MCF 10A (cell line): ENCODE measurements at regions not wholly inside any gene's neighbourhood (a gene's known extent, or its start where the extent isn't known, plus 50 kb on each side); places are given as distances from the start of the nearest gene placed in this dataset.

Experiments used
- BruUV-seq: library from RNA; stranded (reverse); fragments of 400-500 nt; replicated peaks from 2 replicates; lab custom pipeline; 2021; lab: Mats Ljungman, UMichigan
- CTCF ChIA-PET: fragments of 300-600 bp; sonication (Branson Sonifier 250); formaldehyde crosslinking; extraction: SDS; loops from one replicate; lab custom pipeline; 2021; ENCODE audit warnings: antibody characterized with exemption, inconsistent platforms; lab: Yijun Ruan, JAX
- POLR2A ChIA-PET: fragments of 300-600, 350-650 bp; sonication (Branson Sonifier 250); formaldehyde crosslinking; extraction: SDS; loops from one replicate; lab custom pipeline; 2020; ENCODE audit warnings: antibody characterized with exemption, inconsistent platforms; lab: Yijun Ruan, JAX
- DNase-seq: peaks from one replicate; pipeline ENCODE4 v3.0.0-alpha.2; 2018; ENCODE audit not compliant: unreplicated experiment
- H3K27ac Mint-ChIP-seq: one replicate; pipeline ENCODE4 v1.8.0; 2022; ENCODE audit warnings: mild to moderate bottlenecking, low read depth, mixed read lengths; ENCODE audit not compliant: unreplicated experiment
- H3K27me3 Mint-ChIP-seq: one replicate; pipeline ENCODE4 v1.8.0; 2022; ENCODE audit warnings: mixed read lengths; ENCODE audit not compliant: insufficient read depth, unreplicated experiment
- H3K36me3 Mint-ChIP-seq: one replicate; pipeline ENCODE4 v1.8.0; 2022; ENCODE audit warnings: mild to moderate bottlenecking, moderate library complexity, mixed read lengths; ENCODE audit not compliant: insufficient read depth, unreplicated experiment
- H3K4me1 Mint-ChIP-seq: one replicate; pipeline ENCODE4 v1.8.0; 2022; ENCODE audit warnings: mixed read lengths; ENCODE audit not compliant: insufficient read depth, unreplicated experiment
- H3K4me3 Mint-ChIP-seq: one replicate; pipeline ENCODE4 v1.8.0; 2022; ENCODE audit warnings: mild to moderate bottlenecking, moderate library complexity, mixed read lengths; ENCODE audit not compliant: unreplicated experiment
- H3K9me3 Mint-ChIP-seq: one replicate; pipeline ENCODE4 v1.8.0; 2022; ENCODE audit warnings: mixed read lengths; ENCODE audit not compliant: unreplicated experiment
- intact Hi-C: fragments of 100-400 bp; cut with micrococcal nuclease; formaldehyde crosslinking; loops from 2 replicates; pipeline ENCODE4 v1.14.1; 2022
- TF ChIP-seq, protein P1 (sequence below): fragments of 200-600 bp; IDR thresholded peaks from one replicate; pipeline ENCODE4 v1.8.0; 2022; ENCODE audit warnings: antibody characterized with exemption, mild to moderate bottlenecking; ENCODE audit not compliant: unreplicated experiment

DNA sequence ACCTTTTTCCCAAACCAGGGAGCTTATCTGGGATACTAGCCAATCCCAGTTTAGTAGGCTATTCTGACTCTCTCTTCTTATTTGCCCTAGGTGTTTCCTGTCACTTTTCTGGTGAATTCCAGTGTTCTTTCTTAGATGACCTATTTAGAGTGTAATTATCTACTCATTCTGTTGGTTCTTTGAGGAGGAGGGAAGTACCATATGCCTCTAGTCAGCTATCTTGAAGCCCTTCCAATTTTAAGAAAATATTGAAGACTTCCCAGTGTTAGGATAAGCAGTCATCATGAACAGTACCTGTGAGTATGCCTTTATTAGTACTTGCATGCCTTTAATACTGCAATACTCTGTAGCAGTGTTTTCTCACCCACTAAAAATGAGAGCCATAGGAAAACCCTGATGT, 724.3 kb upstream of the SLITRK1 start:
- no peak overlapping the region for H3K4me3 Mint-ChIP-seq
- ChIA-PET POLR2A (no interaction called here), CTCF (no interaction called here)
- no peaks in the 10 kb centered on the region for H3K27me3 Mint-ChIP-seq
- TF ChIP-seq, protein P1, sequence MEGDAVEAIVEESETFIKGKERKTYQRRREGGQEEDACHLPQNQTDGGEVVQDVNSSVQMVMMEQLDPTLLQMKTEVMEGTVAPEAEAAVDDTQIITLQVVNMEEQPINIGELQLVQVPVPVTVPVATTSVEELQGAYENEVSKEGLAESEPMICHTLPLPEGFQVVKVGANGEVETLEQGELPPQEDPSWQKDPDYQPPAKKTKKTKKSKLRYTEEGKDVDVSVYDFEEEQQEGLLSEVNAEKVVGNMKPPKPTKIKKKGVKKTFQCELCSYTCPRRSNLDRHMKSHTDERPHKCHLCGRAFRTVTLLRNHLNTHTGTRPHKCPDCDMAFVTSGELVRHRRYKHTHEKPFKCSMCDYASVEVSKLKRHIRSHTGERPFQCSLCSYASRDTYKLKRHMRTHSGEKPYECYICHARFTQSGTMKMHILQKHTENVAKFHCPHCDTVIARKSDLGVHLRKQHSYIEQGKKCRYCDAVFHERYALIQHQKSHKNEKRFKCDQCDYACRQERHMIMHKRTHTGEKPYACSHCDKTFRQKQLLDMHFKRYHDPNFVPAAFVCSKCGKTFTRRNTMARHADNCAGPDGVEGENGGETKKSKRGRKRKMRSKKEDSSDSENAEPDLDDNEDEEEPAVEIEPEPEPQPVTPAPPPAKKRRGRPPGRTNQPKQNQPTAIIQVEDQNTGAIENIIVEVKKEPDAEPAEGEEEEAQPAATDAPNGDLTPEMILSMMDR = no peak
- peaks cover 5% of the 10 kb centered on the region for H3K36me3 Mint-ChIP-seq
- no peak overlapping the region for H3K27ac Mint-ChIP-seq
- BruUV-seq = no TSS peak
- DNase-seq = no peak
- intact Hi-C loops = no loop called here
- H3K9me3 Mint-ChIP-seq = no peaks in the 10 kb centered on the region
- H3K4me1 Mint-ChIP-seq = peaks cover 21% of the 10 kb centered on the region

DNA sequence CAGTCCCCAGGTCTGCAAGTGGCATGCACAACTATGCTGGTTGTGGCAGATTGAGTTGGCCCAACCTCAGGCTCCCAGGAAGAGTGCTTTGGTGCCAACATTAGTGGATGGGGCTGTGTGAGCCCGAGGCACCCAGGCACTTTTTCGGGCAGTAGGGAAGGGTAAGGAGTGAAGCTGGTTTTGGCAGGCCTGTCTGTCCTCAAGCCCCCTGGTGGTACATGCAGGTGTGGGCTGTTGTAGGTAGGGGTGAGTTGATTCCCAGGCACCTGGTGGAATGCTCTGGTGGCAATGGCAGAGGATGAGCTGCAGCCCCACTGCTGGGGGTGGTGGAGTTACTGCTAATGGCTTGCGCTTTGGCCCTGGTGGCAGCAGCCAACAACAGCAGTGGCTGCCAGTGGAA, 723.7 kb upstream of the SLITRK1 start:
- H3K9me3 Mint-ChIP-seq = no peaks in the 10 kb centered on the region
- peaks cover 21% of the 10 kb centered on the region for H3K4me1 Mint-ChIP-seq
- intact Hi-C loops = no loop called here
- H3K27ac Mint-ChIP-seq = no peak overlapping the region
- DNase-seq = no peak
- no peak overlapping the region for H3K4me3 Mint-ChIP-seq
- BruUV-seq = no TSS peak
- ChIA-PET POLR2A (no interaction called here), CTCF (interaction anchor here (0.6 to 0.7 kb wide), 2 partner anchors 1227 to 1605 kb away, joined by 3 to 4 read pairs; no protein-coding TSS in a partner anchor)
- TF ChIP-seq, protein P1 = no peak
- H3K36me3 Mint-ChIP-seq = peaks cover 5% of the 10 kb centered on the region
- H3K27me3 Mint-ChIP-seq = no peaks in the 10 kb centered on the region

DNA sequence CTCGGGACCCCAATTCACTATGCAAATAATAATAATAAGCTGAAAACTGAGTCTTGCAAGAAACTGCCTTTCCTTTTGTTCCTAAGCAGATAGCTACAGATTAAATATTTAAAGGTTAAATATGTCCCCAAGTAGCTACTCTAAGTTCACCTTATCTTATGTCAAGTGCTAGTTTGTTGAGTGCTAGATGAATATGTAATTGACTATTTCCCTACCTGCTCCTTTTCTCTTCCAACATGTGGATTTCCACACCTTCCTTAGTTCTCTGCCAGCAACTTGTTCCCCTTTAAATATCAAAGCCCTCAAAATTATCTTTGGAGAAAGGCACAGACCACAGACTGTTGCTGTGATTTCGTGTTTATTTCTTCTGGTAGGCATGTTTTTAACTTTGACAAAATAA, 709.2 kb upstream of the SLITRK1 start:
- H3K4me3 Mint-ChIP-seq = no peak overlapping the region
- intact Hi-C loops = no loop called here
- no peaks in the 10 kb centered on the region for H3K27me3 Mint-ChIP-seq
- H3K27ac Mint-ChIP-seq = no peak overlapping the region
- CTCF ChIA-PET = interaction anchor here (0.6 kb wide), 1 partner anchor 1363 kb away, joined by 3 read pairs; no protein-coding TSS in a partner anchor
- no peaks in the 10 kb centered on the region for H3K9me3 Mint-ChIP-seq
- H3K36me3 Mint-ChIP-seq = no peaks in the 10 kb centered on the region
- H3K4me1 Mint-ChIP-seq = peaks cover 4% of the 10 kb centered on the region
- POLR2A ChIA-PET = no interaction called here
- TF ChIP-seq, protein P1 = no peak
- no peak for DNase-seq
- no TSS peak for BruUV-seq

DNA sequence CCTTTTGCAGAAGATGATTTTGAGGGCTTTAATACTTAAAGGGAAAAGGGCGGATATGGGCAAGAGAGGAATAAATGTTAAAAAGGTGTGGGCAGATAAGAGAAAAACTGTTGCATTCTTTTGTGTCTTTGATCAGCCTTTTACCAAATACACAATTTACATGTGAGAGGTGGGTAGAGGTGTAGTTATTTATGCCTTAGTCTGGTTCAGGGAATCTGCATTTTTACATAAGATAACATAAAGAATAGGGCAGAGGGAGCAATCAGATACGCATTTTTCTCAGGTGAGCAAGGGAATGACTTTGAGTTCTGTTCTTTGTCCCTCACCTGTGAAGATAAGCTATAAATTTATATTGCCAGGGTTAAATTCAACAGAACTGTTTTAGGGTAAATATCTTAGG, 708.4 kb upstream of the SLITRK1 start:
- no TSS peak for BruUV-seq
- Mint-ChIP-seq H3K4me3 (no peak overlapping the region), H3K9me3 (no peaks in the 10 kb centered on the region), H3K36me3 (no peaks in the 10 kb centered on the region), H3K27ac (no peak overlapping the region), H3K4me1 (peaks cover 4% of the 10 kb centered on the region), H3K27me3 (no peaks in the 10 kb centered on the region)
- DNase-seq = no peak
- intact Hi-C loops = no loop called here
- TF ChIP-seq, protein P1 = no peak
- ChIA-PET POLR2A (interaction anchor here (0.8 kb wide), 1 partner anchor 64 kb away, joined by 3 read pairs; no protein-coding TSS in a partner anchor), CTCF (no interaction called here)
